Memory B cell (primary cell): ENCODE measurements at regions not wholly inside any gene's neighbourhood (a gene's known extent, or its start where the extent isn't known, plus 50 kb on each side); places are given as distances from the start of the nearest gene placed in this dataset.
"Not testable (repeated sequence)": the region's sequence is repeated elsewhere in the genome, so short reads cannot be mapped to it uniquely, and the experiment has no call there.

Experiments
- ATAC-seq: fragments of 150-1000 bp; cut with Tn5 transposase; 2 replicates; pipeline ENCODE4 v1.10.0; 2021; ENCODE audit warnings: low read depth, mild to moderate bottlenecking, moderate library complexity
- DNase-seq, 2 donors: peaks; one replicate each; pipeline ENCODE4 v3.0.0; 2022; ENCODE audit warnings: low spot score in 2 of 2
- H3K27ac Mint-ChIP-seq: one replicate; pipeline ENCODE4 v1.8.0; 2022; ENCODE audit warnings: mild to moderate bottlenecking, moderate library complexity, mixed read lengths
- H3K27me3 Mint-ChIP-seq: one replicate; pipeline ENCODE4 v1.8.0; 2022; ENCODE audit warnings: mixed read lengths
- H3K36me3 Mint-ChIP-seq: one replicate; pipeline ENCODE4 v1.8.0; 2022; ENCODE audit warnings: mild to moderate bottlenecking, mixed read lengths
- H3K4me1 Mint-ChIP-seq: one replicate; pipeline ENCODE4 v1.8.0; 2022; ENCODE audit warnings: mixed read lengths
- H3K4me3 Mint-ChIP-seq: one replicate; pipeline ENCODE4 v1.8.0; 2022; ENCODE audit warnings: mild to moderate bottlenecking, moderate library complexity, mixed read lengths
- H3K9me3 Mint-ChIP-seq: one replicate; pipeline ENCODE4 v1.8.0; 2022; ENCODE audit warnings: mixed read lengths

DNA sequence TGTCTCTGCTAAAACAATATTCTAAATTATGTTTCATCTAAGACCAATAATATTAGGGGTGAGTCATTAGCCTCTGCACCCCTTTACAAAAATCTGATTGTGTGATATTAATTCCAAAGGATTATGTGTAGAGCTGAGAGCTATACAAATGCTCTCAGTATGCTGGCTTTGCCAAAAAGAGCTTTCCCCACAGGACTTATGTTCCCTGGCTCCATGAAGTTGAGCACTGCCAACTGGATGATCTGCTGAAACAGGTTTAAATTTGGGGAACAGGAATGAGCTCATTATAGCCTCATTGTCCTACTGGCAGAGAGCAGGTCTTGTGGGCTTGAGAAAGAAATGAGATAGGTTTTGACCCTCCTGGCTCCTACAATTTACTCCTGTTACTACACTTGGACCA, 347.8 kb upstream of the LMCD1 start:
- ATAC-seq (no peak), DNase-seq (no peak)
- H3K4me3 Mint-ChIP-seq, result no peak overlapping the region
- H3K4me1 Mint-ChIP-seq, result no peaks in the 10 kb centered on the region
- no peaks in the 10 kb centered on the region for H3K9me3 Mint-ChIP-seq
- no peaks in the 10 kb centered on the region for H3K36me3 Mint-ChIP-seq
- H3K27me3 Mint-ChIP-seq, result peaks cover 4% of the 10 kb centered on the region
- no peak overlapping the region for H3K27ac Mint-ChIP-seq

DNA sequence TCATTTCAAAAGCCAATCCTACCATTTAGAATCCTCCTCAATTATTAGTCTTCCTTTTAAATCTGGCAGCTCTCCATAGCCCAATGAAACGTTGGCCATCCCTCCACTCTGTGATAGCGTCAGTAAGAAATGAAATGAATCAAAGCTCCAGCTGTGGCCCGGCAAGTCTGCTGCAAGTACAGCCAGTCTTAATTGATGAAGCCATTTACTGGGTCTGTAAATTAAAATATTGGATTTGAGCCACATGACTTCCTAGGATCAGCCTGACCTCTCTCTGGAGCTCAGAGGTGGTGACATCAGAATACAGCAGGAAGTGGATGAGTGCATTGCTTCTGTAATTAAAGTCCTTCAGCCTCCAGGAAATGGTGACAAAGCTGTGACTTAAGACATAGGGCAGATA, 347.0 kb upstream of the LMCD1 start:
- peaks cover 4% of the 10 kb centered on the region for H3K27me3 Mint-ChIP-seq
- no peak for DNase-seq

DNA sequence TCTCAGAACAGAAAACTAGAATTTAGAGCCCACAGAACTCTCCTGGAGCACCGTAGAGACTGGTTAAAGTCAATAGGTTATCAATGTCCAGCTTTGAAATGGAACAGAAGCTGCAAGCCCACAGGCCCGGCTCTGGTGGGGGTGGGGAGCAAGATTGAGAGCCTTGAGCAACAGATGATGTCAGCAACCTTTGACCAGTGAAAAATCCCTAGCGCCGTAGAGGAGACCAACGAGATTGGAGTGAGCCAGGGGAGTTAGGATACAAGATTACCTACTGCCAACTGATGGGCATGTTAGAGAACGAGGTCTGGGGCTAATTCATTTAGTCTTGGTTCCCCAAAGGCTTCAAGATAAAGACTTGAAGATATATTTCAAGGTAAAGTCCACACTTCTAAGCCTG, 345.5 kb upstream of the LMCD1 start:
- Mint-ChIP-seq H3K27me3 (peaks cover 3% of the 10 kb centered on the region), H3K36me3 (no peaks in the 10 kb centered on the region), H3K4me3 (no peak overlapping the region), H3K27ac (no peak overlapping the region), H3K9me3 (no peaks in the 10 kb centered on the region), H3K4me1 (no peaks in the 10 kb centered on the region)
- ATAC-seq (no peak), DNase-seq (no peak)

More for the DNA sequence above, 347.0 kb upstream of the LMCD1 start:
- H3K4me3 Mint-ChIP-seq, result no peak overlapping the region
- H3K4me1 Mint-ChIP-seq, result no peaks in the 10 kb centered on the region
- H3K36me3 Mint-ChIP-seq, result no peaks in the 10 kb centered on the region
- H3K9me3 Mint-ChIP-seq, result no peaks in the 10 kb centered on the region
- ATAC-seq, result no peak
- H3K27ac Mint-ChIP-seq, result no peak overlapping the region

DNA sequence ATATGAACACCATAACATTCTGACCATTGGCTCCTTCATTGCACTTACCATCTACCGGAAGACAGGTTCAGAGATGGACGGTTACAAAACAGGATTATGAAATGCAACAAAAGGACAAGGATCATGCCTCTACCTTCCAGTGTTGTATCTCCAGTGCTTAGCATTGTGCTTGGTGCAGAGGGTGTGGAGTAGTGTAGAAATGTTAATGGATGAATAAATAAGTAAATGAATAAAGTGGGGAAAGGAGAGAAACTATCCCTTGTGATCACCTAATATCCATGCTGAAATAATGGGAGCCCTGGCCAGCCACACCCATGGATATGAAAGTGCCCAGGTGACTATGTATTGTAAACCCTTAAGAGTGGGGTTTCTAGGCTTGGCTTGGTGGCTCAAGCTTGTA, 344.8 kb upstream of the LMCD1 start:
- no peaks in the 10 kb centered on the region for H3K36me3 Mint-ChIP-seq
- H3K4me1 Mint-ChIP-seq, result no peaks in the 10 kb centered on the region
- DNase-seq, result no peak

DNA sequence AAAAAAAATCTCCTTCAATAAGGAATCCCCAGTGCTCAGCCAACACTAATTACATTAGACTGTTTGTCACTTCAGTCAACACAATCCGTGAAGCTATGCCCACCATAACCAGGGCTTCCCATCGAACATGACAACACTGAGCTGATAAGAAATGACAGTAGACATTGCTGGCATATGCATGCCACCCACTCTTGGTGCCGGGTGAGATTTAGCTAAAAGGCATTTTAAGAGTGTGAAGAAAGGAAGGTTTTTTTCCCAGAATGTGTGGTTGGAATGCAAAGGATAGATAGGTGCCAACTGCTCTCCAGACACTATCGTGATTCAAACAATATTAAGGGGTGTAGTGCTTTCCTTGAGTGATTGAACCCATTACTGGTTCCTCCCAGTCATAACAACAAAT, 344.0 kb upstream of the LMCD1 start:
- peaks cover 3% of the 10 kb centered on the region for H3K27me3 Mint-ChIP-seq
- no peak overlapping the region for H3K27ac Mint-ChIP-seq
- ATAC-seq (no peak), DNase-seq (no peak)
- no peaks in the 10 kb centered on the region for H3K4me1 Mint-ChIP-seq
- no peak overlapping the region for H3K4me3 Mint-ChIP-seq
- no peaks in the 10 kb centered on the region for H3K9me3 Mint-ChIP-seq
- no peaks in the 10 kb centered on the region for H3K36me3 Mint-ChIP-seq

More for the DNA sequence above, 344.8 kb upstream of the LMCD1 start:
- ATAC-seq, result no peak
- peaks cover 3% of the 10 kb centered on the region for H3K27me3 Mint-ChIP-seq
- no peak overlapping the region for H3K4me3 Mint-ChIP-seq
- no peaks in the 10 kb centered on the region for H3K9me3 Mint-ChIP-seq
- no peak overlapping the region for H3K27ac Mint-ChIP-seq

DNA sequence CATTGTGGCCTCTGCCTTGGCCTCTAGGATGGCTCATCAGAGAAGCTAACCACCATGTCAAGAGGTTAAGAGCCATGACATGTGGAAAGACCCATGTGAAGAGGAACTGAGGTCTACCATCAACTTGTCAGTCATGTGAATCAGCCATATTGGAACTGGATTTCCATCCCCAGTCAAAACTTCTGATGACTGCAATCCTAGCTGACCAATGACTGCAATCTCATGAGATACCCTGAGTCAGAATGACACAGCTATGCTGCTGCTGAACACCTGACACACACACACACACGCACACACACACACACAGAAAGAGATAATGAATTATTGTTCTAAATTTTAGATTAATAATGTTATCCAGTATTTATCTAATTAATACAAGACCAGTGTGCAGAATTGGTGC, 337.5 kb upstream of the LMCD1 start:
- H3K9me3 Mint-ChIP-seq, result peaks cover 3% of the 10 kb centered on the region
- no peaks in the 10 kb centered on the region for H3K4me1 Mint-ChIP-seq
- no peak overlapping the region for H3K4me3 Mint-ChIP-seq
- DNase-seq, result no peak
- no peaks in the 10 kb centered on the region for H3K36me3 Mint-ChIP-seq
- ATAC-seq, result no peak
- no peaks in the 10 kb centered on the region for H3K27me3 Mint-ChIP-seq
- H3K27ac Mint-ChIP-seq, result no peak overlapping the region

DNA sequence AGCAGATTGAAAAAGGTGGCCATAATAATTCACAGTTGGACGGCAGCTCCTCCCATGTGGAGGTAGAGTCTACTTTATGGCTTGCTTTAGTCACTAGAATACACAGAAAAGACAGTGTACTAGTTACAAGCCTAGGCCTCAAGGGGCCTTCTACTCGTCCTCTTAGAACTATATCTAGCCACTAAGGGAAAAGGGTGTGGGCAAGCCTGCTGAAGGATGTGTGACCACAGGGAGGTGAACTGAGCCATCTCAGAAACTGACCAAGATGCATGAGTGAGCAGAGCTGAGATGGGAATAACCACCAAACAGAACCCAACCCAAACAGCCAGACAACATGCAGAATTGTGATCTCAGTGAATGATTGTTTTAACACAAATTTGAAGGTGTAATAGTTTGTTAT, 335.6 kb upstream of the LMCD1 start:
- peaks cover 3% of the 10 kb centered on the region for H3K27me3 Mint-ChIP-seq

DNA sequence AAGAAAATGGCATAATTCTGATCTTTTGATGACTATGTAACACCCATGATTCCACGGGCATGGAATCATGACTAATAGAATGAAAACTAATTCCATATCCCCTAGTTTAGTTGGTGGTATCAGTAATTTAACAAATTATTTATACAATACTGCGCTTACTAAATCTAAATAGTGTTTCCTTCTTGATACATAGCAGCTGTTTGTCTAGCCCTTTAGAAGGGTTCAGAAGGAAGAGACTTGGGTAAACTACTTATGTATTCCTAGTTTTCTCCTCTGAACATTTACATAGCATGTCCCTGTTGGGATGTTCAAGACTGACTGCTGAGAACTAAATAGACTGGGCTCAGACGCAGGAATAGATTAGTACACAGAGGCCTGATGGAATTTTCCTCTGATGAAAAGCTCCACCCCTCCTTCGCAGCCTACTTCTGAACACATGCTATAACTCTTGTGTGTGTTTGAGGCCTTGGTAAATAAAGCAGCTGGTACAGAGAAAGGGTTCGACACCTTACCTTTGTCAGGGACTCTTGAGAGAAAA, 330.6 kb upstream of the LMCD1 start:
- H3K27ac Mint-ChIP-seq, result no peak overlapping the region
- no peaks in the 10 kb centered on the region for H3K4me1 Mint-ChIP-seq
- H3K36me3 Mint-ChIP-seq, result no peaks in the 10 kb centered on the region
- H3K27me3 Mint-ChIP-seq, result peaks cover 3% of the 10 kb centered on the region
- peaks cover 2% of the 10 kb centered on the region for H3K9me3 Mint-ChIP-seq
- H3K4me3 Mint-ChIP-seq, result no peak overlapping the region
- no peak for ATAC-seq
- DNase-seq, result no peak

More for the DNA sequence above, 335.6 kb upstream of the LMCD1 start:
- H3K4me1 Mint-ChIP-seq, result no peaks in the 10 kb centered on the region
- DNase-seq (no peak), ATAC-seq (no peak)
- H3K36me3 Mint-ChIP-seq, result no peaks in the 10 kb centered on the region
- H3K27ac Mint-ChIP-seq, result no peak overlapping the region
- H3K4me3 Mint-ChIP-seq, result no peak overlapping the region
- H3K9me3 Mint-ChIP-seq, result peaks cover 5% of the 10 kb centered on the region

DNA sequence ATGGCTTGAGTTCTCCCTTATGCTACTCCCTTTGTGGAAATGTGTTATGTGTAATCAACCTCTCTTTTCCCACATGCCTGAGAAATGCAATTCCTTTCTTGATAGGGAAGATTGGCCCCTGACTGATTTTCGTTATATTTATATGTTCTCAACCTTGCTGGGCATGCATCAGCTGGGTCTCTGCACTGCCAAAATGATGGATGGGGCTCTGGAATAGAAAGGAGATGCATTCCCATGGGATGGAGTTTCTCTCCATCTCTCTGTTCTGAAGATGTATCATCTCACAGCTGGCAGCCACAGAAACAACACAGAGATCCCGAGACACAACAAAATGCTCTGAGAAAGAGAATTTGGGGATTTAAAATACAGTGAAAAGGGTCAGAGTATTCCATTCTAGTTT, 327.7 kb upstream of the LMCD1 start:
- Mint-ChIP-seq H3K27ac (no peak overlapping the region), H3K4me3 (no peak overlapping the region), H3K9me3 (peaks cover 2% of the 10 kb centered on the region), H3K36me3 (no peaks in the 10 kb centered on the region), H3K4me1 (no peaks in the 10 kb centered on the region), H3K27me3 (peaks cover 10% of the 10 kb centered on the region)
- ATAC-seq (no peak), DNase-seq (no peak)

DNA sequence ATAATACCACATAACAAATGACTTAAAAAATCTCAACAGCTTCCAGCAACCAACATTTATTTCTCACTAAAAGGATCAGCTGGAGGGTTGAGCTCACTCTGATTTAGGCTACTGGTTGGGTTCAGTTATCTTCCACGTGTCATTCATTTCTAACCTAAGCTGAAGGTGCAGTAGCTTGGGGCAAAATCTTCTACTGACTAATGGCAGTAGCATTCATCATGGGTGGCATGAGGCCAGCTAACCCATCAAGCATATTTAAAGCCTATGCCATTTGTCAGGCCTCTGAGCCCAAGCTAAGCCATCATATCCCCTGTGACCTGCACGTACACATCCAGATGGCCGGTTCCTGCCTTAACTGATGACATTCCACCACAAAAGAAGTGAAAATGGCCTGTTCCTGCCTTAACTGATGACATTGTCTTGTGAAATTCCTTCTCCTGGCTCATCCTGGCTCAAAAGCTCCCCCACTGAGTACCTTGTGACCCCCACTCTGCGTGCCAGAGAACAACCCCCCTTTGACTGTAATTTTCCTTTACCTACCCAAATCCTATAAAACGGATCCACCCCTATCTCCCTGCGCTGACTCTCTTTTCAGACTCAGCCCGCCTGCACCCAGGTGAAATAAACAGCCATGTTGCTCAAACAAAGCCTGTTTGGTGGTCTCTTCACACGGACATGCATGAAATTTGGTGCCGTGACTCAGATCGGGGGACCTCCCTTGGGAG, 324.7 kb upstream of the LMCD1 start:
- H3K9me3 Mint-ChIP-seq, H3K36me3 Mint-ChIP-seq, H3K4me3 Mint-ChIP-seq, DNase-seq, ATAC-seq, H3K4me1 Mint-ChIP-seq, H3K27ac Mint-ChIP-seq: not testable (repeated sequence)
- H3K27me3 Mint-ChIP-seq, result peaks cover 12% of the 10 kb centered on the region

DNA sequence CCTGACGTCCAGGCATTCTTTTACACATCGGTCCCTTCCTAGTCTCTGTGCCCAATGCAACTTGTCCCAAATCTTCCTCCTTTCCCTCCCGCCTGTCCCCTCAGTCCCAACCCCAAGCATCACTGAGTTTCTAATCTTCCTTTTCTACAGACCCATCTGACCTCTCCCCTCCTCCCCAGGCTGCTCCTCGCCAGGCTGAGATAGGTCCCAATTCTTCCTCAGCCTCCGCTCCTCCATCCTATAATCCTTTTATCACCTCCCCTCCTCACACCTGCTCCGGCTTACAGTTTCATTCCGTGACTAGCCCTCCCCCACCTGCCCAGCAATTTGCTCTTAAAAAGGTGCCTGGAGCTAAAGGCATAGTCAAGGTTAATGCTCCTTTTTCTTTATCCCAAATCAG, 323.1 kb upstream of the LMCD1 start:
- not testable (repeated sequence) for H3K27ac Mint-ChIP-seq, H3K4me1 Mint-ChIP-seq, H3K36me3 Mint-ChIP-seq, H3K9me3 Mint-ChIP-seq, DNase-seq, ATAC-seq, H3K4me3 Mint-ChIP-seq
- H3K27me3 Mint-ChIP-seq, result peaks cover 12% of the 10 kb centered on the region

DNA sequence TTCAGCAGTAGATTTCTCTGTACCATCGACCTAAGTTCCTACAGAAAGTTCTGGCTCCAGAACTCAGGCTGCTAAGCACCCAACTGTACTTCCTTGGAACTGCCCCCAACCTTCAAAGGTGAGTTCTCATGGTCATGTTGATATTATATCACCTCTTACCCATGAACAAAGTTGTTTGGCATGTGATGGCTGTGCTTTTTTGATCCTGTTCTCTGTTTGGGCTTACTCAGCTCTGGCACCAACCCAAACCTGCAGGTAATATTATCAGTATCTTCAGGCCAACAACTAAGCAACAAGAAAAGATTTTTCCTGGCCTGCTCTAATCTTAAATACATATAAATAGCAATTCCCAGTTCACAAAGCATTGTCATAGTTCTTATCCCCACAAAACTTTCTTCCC, 318.7 kb upstream of the LMCD1 start:
- Mint-ChIP-seq H3K27me3 (peaks cover 11% of the 10 kb centered on the region), H3K9me3 (peaks cover 2% of the 10 kb centered on the region), H3K4me1 (peaks cover 10% of the 10 kb centered on the region), H3K27ac (no peak overlapping the region), H3K4me3 (no peak overlapping the region), H3K36me3 (peaks cover 1% of the 10 kb centered on the region)
- ATAC-seq (no peak), DNase-seq (no peak)

DNA sequence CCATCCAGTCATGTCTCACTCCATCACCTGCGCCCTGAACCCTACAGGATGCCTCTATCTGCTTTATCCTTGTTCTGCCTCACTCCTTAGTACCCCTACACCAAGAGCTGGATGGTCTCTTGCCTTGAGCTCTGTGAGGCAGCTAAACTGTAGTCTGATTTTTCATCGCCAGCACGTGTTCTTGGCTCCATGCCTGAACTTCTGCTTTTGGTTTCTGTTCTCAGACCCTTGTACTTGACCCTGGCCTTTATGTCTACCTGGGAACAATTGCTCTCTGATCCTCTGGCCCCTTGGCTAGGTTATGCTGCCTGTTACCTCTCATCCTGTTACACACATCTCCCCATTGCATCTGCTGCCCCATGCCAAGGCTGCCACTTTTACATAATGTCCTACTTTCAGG, 318.0 kb upstream of the LMCD1 start:
- DNase-seq (peak in 1 of 2 donors; percentile 1), ATAC-seq (peak; percentile 35)
- Mint-ChIP-seq H3K9me3 (peaks cover 2% of the 10 kb centered on the region), H3K36me3 (peaks cover 1% of the 10 kb centered on the region), H3K27me3 (peaks cover 6% of the 10 kb centered on the region), H3K27ac (no peak overlapping the region), H3K4me1 (peaks cover 10% of the 10 kb centered on the region), H3K4me3 (no peak overlapping the region)

DNA sequence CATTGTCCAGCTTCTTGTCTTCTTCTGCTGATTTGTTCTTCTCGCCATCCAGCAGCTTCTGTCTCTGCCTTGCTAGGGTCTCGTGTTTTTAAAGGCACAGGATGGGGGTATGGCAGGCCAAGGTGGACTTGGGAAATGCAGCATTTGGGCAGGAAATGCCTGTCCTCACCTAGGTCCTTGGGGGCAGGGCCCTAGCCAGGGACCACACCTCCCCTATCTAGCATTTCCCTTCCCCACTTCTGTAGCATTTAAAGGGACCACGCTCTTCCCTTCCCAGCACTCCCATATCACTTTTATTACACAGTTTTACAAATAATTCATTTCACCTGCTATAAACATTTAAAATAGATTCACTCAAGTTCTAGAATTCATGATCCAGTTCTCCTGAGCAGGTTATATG, 315.4 kb upstream of the LMCD1 start:
- no peaks in the 10 kb centered on the region for H3K27me3 Mint-ChIP-seq
- no peak overlapping the region for H3K27ac Mint-ChIP-seq
- DNase-seq (no peak), ATAC-seq (no peak)
- peaks cover 6% of the 10 kb centered on the region for H3K9me3 Mint-ChIP-seq
- H3K4me1 Mint-ChIP-seq, result peaks cover 10% of the 10 kb centered on the region
- H3K36me3 Mint-ChIP-seq, result peaks cover 1% of the 10 kb centered on the region
- no peak overlapping the region for H3K4me3 Mint-ChIP-seq

DNA sequence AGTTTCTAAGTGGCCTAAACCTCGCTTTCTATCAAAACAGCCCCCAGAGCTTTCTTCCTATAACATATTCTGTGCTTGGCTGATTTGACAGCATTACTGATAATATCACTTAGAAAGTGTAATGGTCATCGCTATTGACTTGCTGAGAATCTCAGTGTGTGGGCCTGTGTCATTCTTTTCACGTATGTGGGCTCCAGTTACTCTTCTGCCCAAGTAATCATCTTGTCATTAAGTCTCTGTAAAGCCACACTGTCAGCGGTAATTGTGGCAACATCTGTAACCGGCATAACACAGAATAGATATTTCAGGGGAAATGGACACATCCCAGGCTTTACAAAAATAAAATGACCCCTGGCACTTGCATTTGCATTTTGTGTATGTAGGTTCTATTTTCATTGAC, 313.6 kb upstream of the LMCD1 start:
- Mint-ChIP-seq H3K4me1 (peaks cover 10% of the 10 kb centered on the region), H3K36me3 (peaks cover 6% of the 10 kb centered on the region), H3K4me3 (no peak overlapping the region), H3K9me3 (peaks cover 11% of the 10 kb centered on the region), H3K27ac (no peak overlapping the region), H3K27me3 (peaks cover 2% of the 10 kb centered on the region)
- no peak for DNase-seq
- ATAC-seq, result no peak
